Esophagus squamous epithelium (tissue), 4 donors: ENCODE measurements at regions not wholly inside any gene's neighbourhood (a gene's known extent, or its start where the extent isn't known, plus 50 kb on each side); places are given as distances from the start of the nearest gene placed in this dataset.

Experiments
- POLR2A ChIP-seq, 4 donors: fragments of 450-650 bp; IDR thresholded peaks; one replicate each; pipeline ENCODE4 v1.6.1; 2017; ENCODE audit warnings: antibody characterized with exemption in 4 of 4, mild to moderate bottlenecking in 4 of 4, moderate library complexity in 3 of 4
- TF ChIP-seq, protein P1 (sequence below), 6 experiments: fragments of 450-650 bp in 4 of 6; fragments of 200-600 bp in 2 of 6; sonication (generic) in 2 of 6; IDR thresholded peaks; one replicate each; pipeline ENCODE4 v1.5.1; 2016 to 2019; ENCODE audit warnings: antibody characterized with exemption in 6 of 6, mild to moderate bottlenecking in 4 of 6, moderate library complexity in 4 of 6

DNA sequence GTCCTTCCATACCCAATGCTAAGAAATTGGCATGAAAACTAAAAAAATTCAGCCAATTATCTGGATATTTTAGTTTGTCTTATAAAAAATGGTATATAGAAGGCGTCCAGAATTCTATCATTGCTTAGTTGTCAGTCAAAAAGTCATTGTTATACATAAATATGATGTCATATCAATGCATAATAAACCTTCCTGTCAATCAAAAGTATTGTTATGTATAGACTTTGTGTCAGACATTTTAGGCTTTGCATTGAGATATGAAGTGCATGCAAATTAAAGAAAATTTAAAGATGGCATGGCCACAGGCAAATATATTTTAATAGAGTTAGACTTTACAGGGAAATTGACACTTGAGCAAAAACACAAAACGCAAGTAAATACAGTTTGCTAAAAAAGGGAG lies 173.4 kb upstream of the FANCL start:
- TF ChIP-seq, protein P1, sequence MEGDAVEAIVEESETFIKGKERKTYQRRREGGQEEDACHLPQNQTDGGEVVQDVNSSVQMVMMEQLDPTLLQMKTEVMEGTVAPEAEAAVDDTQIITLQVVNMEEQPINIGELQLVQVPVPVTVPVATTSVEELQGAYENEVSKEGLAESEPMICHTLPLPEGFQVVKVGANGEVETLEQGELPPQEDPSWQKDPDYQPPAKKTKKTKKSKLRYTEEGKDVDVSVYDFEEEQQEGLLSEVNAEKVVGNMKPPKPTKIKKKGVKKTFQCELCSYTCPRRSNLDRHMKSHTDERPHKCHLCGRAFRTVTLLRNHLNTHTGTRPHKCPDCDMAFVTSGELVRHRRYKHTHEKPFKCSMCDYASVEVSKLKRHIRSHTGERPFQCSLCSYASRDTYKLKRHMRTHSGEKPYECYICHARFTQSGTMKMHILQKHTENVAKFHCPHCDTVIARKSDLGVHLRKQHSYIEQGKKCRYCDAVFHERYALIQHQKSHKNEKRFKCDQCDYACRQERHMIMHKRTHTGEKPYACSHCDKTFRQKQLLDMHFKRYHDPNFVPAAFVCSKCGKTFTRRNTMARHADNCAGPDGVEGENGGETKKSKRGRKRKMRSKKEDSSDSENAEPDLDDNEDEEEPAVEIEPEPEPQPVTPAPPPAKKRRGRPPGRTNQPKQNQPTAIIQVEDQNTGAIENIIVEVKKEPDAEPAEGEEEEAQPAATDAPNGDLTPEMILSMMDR (IDR thresholded peaks at IDR 0.05): no peak
- no peak for TF ChIP-seq POLR2A (IDR thresholded peaks at IDR 0.05)
